Thymus (tissue), 11 donors: ENCODE measurements at regions not wholly inside any gene's neighbourhood (a gene's known extent, or its start where the extent isn't known, plus 50 kb on each side); places are given as distances from the start of the nearest gene placed in this dataset.

Source experiments
- DNase-seq, 9 donors: peaks; one replicate each; pipeline ENCODE4 v3.0.0-alpha.2; 2013; ENCODE audit warnings: low spot score in 9 of 9, low read depth in 6 of 9, missing footprints in 1 of 9
- H3K27ac ChIP-seq, 2 donors: one replicate each; pipeline ENCODE4 v1.5.1; 2013; ENCODE audit warnings: control low read depth in 1 of 2, low read depth in 1 of 2, low read length in 1 of 2, mild to moderate bottlenecking in 1 of 2, moderate library complexity in 1 of 2
- H3K27me3 ChIP-seq, 2 donors: one replicate each; pipeline ENCODE4 v1.5.1; 2013; ENCODE audit warnings: low read length in 1 of 2; ENCODE audit not compliant: control insufficient read depth in 2 of 2, insufficient read depth in 1 of 2
- H3K36me3 ChIP-seq, 2 donors: one replicate each; pipeline ENCODE4 v1.5.1; 2013; ENCODE audit warnings: low read length in 1 of 2, mild to moderate bottlenecking in 1 of 2, moderate library complexity in 1 of 2; ENCODE audit not compliant: control insufficient read depth in 2 of 2, insufficient read depth in 2 of 2
- H3K4me1 ChIP-seq, 2 donors: one replicate each; pipeline ENCODE4 v1.5.1; 2013; ENCODE audit warnings: low read length in 2 of 2; ENCODE audit not compliant: control insufficient read depth in 2 of 2, insufficient read depth in 2 of 2
- H3K4me3 ChIP-seq, 2 donors: one replicate each; pipeline ENCODE4 v1.5.1; 2013; ENCODE audit warnings: low read length in 2 of 2, control low read depth in 1 of 2, mild to moderate bottlenecking in 1 of 2
- H3K9me3 ChIP-seq, 2 donors: one replicate each; pipeline ENCODE4 v1.5.1; 2013; ENCODE audit warnings: low read length in 1 of 2, mild to moderate bottlenecking in 1 of 2; ENCODE audit not compliant: control insufficient read depth in 2 of 2, insufficient read depth in 1 of 2
- WGBS: extraction: QIAGEN DNeasy Blood & Tissue Kit; methylation state at CpG from one replicate; pipeline ENCODE4 v1.1.7; 2013; 5-methylcytosine and 5-hydroxymethylcytosine counted together
- donor health status: healthy.

DNA sequence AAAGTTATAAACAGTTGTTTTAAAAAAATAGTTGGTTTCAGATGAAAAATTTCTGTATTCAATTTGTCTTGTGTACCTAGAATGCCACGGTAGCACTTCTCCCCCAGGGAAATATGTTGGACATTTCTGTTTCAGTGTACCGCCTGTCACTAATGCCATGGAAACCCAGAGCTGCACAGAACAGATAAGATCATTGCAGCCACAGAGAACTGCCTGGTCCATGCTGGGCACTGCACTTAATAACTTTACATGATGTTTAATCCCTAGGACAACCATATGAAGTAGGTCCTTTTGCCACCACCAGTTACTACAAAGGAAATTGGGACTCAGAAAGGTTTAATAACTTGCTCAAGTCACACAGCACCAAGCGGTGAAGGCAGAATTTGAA, 253.4 kb upstream of the SRRM4 start:
- Histone ChIP-seq H3K27me3 (no peaks in the 10 kb centered on the region), H3K36me3 (no peaks in the 10 kb centered on the region), H3K4me3 (no peak overlapping the region), H3K9me3 (no peaks in the 10 kb centered on the region), H3K27ac (no peak overlapping the region), H3K4me1 (no peaks in the 10 kb centered on the region)
- WGBS = 92% methylated on average over 3 of the region's 3 CpGs
- no peak for DNase-seq

- Histone ChIP-seq H3K27ac (no peak overlapping the region), H3K36me3 (no peaks in the 10 kb centered on the region), H3K4me3 (no peak overlapping the region), H3K27me3 (no peaks in the 10 kb centered on the region), H3K4me1 (no peaks in the 10 kb centered on the region), H3K9me3 (no peaks in the 10 kb centered on the region)
- DNase-seq = no peak
- WGBS = 68% methylated on average over 7 of the region's 7 CpGs
Measured at GRCh38 chr12:118734266-118734665, 247.1 kb upstream of the SRRM4 start.

DNA sequence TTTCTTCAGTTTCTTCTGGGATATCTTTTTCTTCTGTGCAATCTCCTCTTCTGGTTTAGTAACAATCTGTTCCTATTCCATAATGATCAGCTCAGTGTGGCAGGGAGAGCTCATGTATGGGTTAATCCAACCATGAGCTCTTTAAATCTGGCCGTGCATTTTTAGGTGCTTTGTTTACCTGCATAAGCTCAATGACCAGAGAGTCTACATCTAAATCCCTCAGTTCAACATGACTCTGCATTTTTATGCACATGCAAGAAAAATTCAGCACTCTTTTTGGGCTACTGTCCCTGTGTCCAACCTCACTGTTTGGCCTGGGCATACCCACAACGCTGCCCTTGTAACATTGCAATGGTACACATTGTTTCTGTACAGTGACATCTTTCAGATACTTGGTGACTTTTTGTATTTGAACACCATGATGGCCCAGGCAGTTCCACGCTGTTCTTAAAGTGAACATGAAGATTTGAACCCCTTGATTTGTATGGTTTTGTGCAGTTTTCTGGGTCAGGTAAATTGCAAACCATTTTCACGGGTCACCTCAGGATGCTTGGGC, 243.3 kb upstream of the SRRM4 start:
- H3K4me1 ChIP-seq = no peaks in the 10 kb centered on the region
- no peaks in the 10 kb centered on the region for H3K36me3 ChIP-seq
- 88% methylated on average over 4 of the region's 4 CpGs for WGBS
- no peak overlapping the region for H3K27ac ChIP-seq
- H3K27me3 ChIP-seq = no peaks in the 10 kb centered on the region
- DNase-seq = no peak
- no peak overlapping the region for H3K4me3 ChIP-seq
- no peaks in the 10 kb centered on the region for H3K9me3 ChIP-seq

GRCh38 chr12:118741194-118741593, 240.1 kb upstream of the SRRM4 start:
- no peak overlapping the region for H3K4me3 ChIP-seq
- H3K9me3 ChIP-seq = no peaks in the 10 kb centered on the region
- H3K36me3 ChIP-seq = no peaks in the 10 kb centered on the region
- no peaks in the 10 kb centered on the region for H3K27me3 ChIP-seq
- DNase-seq = no peak
- no peak overlapping the region for H3K27ac ChIP-seq
- no peaks in the 10 kb centered on the region for H3K4me1 ChIP-seq

DNA sequence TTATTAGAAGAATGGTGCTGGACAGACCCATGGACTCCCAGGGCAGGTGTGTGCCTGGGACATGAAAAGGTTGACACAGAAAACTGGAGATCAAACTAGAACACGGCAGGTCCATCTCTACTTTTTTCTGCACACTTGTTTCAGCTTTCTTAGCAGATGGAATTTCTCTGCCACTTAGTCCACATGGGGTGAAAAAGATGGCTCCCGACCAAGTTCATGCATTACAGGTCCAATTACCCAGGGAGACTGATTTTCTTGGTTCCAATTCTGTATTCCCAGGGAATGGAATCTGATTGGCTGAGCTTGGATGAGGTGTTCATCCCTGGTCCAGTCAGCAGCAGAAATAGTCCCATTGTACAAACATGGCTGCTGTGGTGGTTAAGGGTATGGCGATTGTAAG, 238.9 kb upstream of the SRRM4 start:
- 90% methylated on average over 3 of the region's 3 CpGs for WGBS
- Histone ChIP-seq H3K27me3 (no peaks in the 10 kb centered on the region), H3K4me1 (no peaks in the 10 kb centered on the region), H3K4me3 (no peak overlapping the region), H3K27ac (no peak overlapping the region), H3K36me3 (no peaks in the 10 kb centered on the region), H3K9me3 (no peaks in the 10 kb centered on the region)
- no peak for DNase-seq

DNA sequence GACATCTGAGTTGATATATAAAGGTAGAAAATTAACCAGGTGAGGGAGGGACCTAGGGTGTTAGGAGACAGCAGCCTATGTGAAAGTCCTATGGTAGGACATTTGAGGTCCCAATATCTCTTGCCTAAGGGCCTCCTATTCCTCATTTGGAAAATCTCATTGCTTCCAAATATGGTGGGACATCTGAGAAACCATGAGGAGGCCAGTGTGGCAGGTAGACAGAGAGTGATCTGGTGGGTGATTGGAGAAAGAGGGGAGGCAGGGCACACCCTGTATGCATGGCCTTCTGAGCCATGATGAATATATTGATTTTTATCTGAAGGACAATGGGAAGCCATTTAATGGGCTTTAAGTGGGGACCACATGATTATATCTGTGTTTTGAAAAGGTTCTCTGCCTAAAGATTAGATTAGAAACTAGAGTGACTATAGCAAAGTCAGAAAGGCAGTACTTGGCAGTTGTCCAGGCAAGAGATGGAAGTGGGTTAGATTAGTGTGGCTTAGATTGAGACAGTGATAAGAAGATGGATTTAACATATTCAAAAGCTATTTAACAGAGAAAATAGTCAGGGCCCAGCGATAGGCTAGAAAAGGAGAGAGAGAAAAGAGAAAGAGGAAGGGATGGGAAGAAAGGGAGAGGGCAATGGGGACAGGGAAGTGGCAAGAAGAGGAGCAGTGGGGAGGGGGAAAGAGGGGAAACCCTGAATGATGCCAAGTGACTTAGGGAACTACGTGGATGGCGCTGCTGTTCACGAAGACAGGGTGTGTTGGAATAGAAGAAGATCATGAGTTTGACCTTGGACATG, 237.2 kb upstream of the SRRM4 start:
- Histone ChIP-seq H3K27ac (no peak overlapping the region), H3K4me1 (no peaks in the 10 kb centered on the region), H3K4me3 (no peak overlapping the region), H3K9me3 (no peaks in the 10 kb centered on the region), H3K27me3 (no peaks in the 10 kb centered on the region), H3K36me3 (no peaks in the 10 kb centered on the region)
- WGBS = 87% methylated on average over 4 of the region's 4 CpGs
- no peak for DNase-seq

DNA sequence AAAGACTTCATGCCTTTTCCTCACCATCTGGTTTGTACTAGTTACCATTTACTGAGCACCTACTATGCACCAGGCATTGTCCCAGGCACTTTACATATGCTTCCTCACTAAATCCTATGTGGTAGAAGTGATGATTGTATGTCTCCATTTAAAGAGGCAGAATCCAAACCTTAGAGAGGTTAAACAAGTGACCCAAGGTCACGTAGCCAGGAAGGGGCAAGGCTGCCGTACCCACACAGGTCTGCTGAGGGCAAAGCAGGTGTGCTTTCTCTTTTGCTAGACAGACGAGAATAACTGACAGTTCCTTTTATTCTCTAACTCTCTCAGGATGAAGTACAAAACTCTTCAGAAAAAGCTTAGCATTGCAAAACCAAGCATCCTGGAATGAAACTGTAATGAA, 235.2 kb upstream of the SRRM4 start:
- Histone ChIP-seq H3K4me3 (no peak overlapping the region), H3K4me1 (no peaks in the 10 kb centered on the region), H3K27ac (no peak overlapping the region), H3K9me3 (no peaks in the 10 kb centered on the region), H3K36me3 (no peaks in the 10 kb centered on the region), H3K27me3 (no peaks in the 10 kb centered on the region)
- 87% methylated on average over 3 of the region's 3 CpGs for WGBS
- DNase-seq = no peak

DNA sequence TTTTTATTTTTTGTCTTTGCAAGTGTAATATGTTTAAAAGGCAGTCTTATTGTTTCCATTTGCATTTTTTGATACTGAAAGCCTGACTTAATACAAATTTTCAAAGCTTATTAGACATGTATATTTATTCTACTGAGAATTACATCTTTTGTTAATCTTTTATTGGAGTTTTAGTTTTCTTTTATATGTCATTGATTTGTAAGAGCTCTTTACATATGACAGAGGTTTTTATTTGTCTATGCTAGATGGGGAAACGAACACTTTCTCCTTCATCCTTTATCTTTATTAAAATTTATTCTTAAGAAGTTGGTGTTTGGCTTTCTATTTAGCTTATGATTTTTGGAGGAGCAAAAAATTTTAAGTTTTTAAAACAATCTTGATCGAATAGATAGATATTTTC, 234.4 kb upstream of the SRRM4 start:
- H3K27ac ChIP-seq = no peak overlapping the region
- WGBS = 74% methylated on average over 2 of the region's 2 CpGs
- H3K4me3 ChIP-seq = no peak overlapping the region
- no peak for DNase-seq
- H3K27me3 ChIP-seq = no peaks in the 10 kb centered on the region
- no peaks in the 10 kb centered on the region for H3K9me3 ChIP-seq
- H3K36me3 ChIP-seq = no peaks in the 10 kb centered on the region
- no peaks in the 10 kb centered on the region for H3K4me1 ChIP-seq

DNA sequence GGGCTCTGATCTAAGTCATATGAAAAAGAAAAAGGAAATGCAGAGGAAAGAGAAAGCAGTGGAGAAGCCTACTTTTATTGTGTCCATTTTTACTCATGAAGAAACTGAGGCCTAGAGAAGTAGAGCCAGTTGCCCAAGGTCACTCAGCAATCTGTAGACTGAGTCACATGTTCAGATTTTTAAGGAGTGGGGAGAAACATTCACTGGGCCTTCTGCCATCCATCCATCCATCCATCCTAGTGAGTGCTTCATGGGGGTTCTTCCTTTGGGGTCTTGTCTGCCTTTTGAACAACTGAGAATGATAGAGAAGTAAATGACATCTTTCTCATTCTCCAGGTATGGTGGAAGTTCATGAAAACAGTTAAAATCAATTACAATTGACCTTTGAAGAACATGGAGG, 233.6 kb upstream of the SRRM4 start:
- Histone ChIP-seq H3K27me3 (no peaks in the 10 kb centered on the region), H3K27ac (no peak overlapping the region), H3K4me3 (no peak overlapping the region), H3K4me1 (no peaks in the 10 kb centered on the region), H3K9me3 (no peaks in the 10 kb centered on the region), H3K36me3 (no peaks in the 10 kb centered on the region)
- DNase-seq = no peak
